ENCODE measurements at regions not wholly inside any gene's neighbourhood (a gene's known extent, or its start where the extent isn't known, plus 50 kb on each side); places are given as distances from the start of the nearest gene placed in this dataset.

DNA sequence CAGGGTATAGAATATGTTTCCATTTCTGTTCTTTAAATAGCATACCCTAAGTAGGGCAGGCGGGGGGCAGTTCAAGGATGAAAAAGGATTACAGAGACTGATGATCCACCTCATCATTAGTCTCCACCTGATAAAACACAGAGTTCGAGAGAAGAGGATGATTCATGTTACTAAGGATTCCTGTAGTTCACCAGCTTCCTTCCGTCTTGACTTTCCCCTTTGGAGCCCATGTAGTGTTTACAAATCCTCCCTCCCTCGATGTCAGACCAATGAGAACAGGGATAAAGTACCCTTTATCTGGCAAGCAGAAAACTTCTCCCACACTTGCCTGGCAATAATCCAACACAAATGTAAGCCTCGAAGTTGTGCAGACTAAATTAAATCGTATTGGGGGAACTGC is 526.3 kb upstream of the FAM241A start:
- TF ChIP-seq RAD21 (IDR thresholded peaks at IDR 0.05 in 1 of 2, conservative IDR thresholded peaks at IDR 0.05 in 1 of 2; ENCODE audit: low read depth in 2 of 2, low read length in 2 of 2) (no peak), CTCF (IDR thresholded peaks at IDR 0.05; ENCODE audit: control extremely low read depth in 1 of 3, insufficient read depth in 1 of 3, low read depth in 1 of 3, low read length in 3 of 3) (no peak), HDAC6 (IDR thresholded peaks at IDR 0.05; ENCODE audit: low read depth, low read length) (no peak), EZH2 (IDR thresholded peaks at IDR 0.05; ENCODE audit: low read depth, low read length, severe bottlenecking) (no peak), ATF3 (IDR thresholded peaks at IDR 0.05; ENCODE audit: insufficient read depth, low read depth, low read length) (no peak), SUZ12 (IDR thresholded peaks at IDR 0.05; ENCODE audit: low read length) (no peak), GABPA (IDR thresholded peaks at IDR 0.05; ENCODE audit: borderline replicate concordance, insufficient read depth, low read length) (no peak), SP1 (IDR thresholded peaks at IDR 0.05; ENCODE audit: low read depth, low read length) (no peak), EGR1 (IDR thresholded peaks at IDR 0.05; ENCODE audit: borderline replicate concordance, low read depth, low read length) (no peak), EP300 (IDR thresholded peaks at IDR 0.05; ENCODE audit: borderline replicate concordance in 1 of 2, low read depth in 2 of 2, low read length in 2 of 2) (no peak), MAFK (IDR thresholded peaks at IDR 0.05; ENCODE audit: low read depth, low read length) (no peak), ZNF274 (IDR thresholded peaks at IDR 0.05; ENCODE audit: borderline replicate concordance, extremely low read depth, low read length) (no peak)
